GM12891 (cell line): ENCODE measurements at regions not wholly inside any gene's neighbourhood (a gene's known extent, or its start where the extent isn't known, plus 50 kb on each side); places are given as distances from the start of the nearest gene placed in this dataset.
A peak's percentile ranks its signal among the peaks of the same experiment; 100 is the strongest.

Experiments used
- DNase-seq: peaks from one replicate; pipeline ENCODE4 v3.0.0; 2011; ENCODE audit warnings: low spot score; ENCODE audit not compliant: insufficient read length
- FAIRE-seq: peaks from 2 replicates; lab custom pipeline; 2011; peaks lifted over from hg19 to GRCh38; lab: Jason Lieb, UNC
- PAX5 ChIP-seq: IDR thresholded peaks from 2 replicates; pipeline ENCODE4 v1.6.1; 2011; ENCODE audit warnings: low read length, moderate library complexity, mild to moderate bottlenecking; ENCODE audit not compliant: insufficient read depth, severe bottlenecking
- POLR2A ChIP-seq: IDR thresholded peaks from 2 replicates; pipeline ENCODE4 v1.6.1; 2011; ENCODE audit warnings: low read depth, low read length, control low read depth
- POLR2AphosphoS5 ChIP-seq: IDR thresholded peaks from 2 replicates; pipeline ENCODE4 v1.6.1; 2011; ENCODE audit warnings: low read depth, low read length, control low read depth
- POU2F2 ChIP-seq: IDR thresholded peaks from 2 replicates; pipeline ENCODE4 v1.6.1; 2011; ENCODE audit warnings: low read depth, mild to moderate bottlenecking, control low read depth, low read length, moderate library complexity
- SPI1 ChIP-seq: IDR thresholded peaks from 2 replicates; pipeline ENCODE4 v1.6.1; 2011; ENCODE audit warnings: low read depth, low read length, control low read depth
- TAF1 ChIP-seq: IDR thresholded peaks from 2 replicates; pipeline ENCODE4 v1.6.1; 2011; ENCODE audit warnings: low read depth, low read length, control low read depth

DNA sequence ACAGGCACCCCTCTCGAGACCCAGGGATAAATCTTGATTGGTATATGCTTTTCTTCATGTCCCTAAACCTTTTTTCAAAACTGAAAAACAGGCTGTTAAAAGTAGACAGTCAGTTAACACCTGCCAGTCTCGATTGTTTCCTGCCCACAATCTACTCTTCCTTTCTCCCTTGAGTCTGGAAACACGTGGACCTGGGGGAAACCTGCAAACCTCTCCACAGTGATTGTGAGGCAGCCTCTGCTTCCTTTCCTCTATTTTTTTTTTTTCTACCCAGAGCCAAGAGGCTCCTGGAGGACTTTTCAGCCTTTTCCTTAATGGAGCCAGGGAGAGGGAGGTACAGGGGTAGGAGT, 69.4 kb upstream of the CLMP start:
- no peak for DNase-seq
- TF ChIP-seq PAX5 (no peak), POU2F2 (no peak), SPI1 (no peak), POLR2AphosphoS5 (no peak), TAF1 (no peak), POLR2A (no peak)
- FAIRE-seq, result no peak

DNA sequence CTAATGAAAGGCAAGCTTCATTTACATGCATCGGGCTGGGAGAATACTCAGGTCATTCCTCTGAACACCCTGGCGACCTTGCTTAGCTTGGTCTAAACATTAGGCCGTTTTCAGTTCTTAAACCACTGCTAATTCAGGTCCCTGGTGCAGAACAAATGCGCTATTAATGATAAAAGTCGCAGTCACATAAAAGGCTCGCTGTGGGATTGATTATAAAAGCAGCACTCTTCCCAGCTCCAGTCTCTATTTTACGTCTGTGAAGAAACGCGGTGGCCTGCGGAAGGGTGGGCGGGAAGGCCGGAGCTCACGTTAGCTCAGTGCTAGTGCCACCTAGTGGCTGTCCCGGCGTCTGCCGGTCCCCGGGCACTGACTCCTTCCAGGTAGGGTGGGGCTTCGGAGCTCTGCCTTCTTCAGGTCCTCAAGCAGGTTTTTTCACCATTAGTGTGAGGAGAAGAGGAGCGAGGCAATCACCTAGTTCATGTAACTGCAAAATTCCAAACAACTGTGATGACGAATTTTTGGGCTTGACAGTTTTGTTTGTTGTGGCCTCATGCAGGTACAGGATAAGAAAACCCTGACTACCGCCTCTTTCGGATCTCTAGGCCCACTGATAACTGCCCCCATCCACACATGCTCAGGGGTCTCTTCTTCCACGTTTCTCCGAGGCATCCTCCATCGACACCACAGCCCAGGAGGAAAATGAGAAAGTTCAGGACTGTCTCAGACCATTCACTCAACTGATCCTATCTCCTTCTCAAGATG, 66.5 kb upstream of the CLMP start:
- peak; percentile 82 for FAIRE-seq

DNA sequence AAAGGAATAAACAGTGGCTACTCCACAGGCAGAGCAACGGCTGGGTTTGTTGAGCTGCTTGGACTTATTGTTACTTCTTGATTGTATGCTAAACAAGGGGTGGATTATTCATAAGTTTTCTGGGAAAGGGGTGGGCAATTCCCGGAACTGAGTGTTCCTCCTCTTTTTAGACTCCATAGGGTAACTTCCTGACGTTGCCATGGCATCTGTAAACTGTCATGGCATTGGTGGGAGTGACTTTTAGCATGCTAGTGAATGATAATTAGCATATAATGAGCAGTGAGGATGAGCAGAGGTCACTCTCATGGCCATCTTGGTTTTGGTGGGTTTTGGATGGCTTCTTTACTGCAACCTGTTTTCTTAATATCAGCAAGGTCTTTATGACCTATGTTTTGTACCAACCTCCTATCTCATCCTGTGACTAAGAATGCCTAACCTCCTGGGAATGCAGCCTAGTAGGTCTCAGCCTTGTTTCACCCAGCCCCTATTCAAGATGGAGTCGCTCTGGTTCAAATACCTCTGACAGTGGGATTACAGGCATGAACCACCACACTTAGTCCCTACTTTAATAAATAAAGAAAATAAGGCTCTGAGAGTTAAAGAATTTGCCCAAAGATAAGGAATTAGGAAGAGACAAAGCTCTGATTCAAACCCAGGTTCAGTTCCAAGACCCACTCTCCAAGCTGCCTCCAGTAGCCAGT, 65.6 kb upstream of the CLMP start:
- DNase-seq (no peak), FAIRE-seq (no peak)
- no peak for TF ChIP-seq POU2F2
- no peak for TF ChIP-seq TAF1

More for the DNA sequence above, 66.5 kb upstream of the CLMP start:
- peak; percentile 42 for DNase-seq
- TF ChIP-seq TAF1 (no peak), SPI1 (no peak), PAX5 (no peak), POLR2AphosphoS5 (no peak), POU2F2 (no peak), POLR2A (no peak)

DNA sequence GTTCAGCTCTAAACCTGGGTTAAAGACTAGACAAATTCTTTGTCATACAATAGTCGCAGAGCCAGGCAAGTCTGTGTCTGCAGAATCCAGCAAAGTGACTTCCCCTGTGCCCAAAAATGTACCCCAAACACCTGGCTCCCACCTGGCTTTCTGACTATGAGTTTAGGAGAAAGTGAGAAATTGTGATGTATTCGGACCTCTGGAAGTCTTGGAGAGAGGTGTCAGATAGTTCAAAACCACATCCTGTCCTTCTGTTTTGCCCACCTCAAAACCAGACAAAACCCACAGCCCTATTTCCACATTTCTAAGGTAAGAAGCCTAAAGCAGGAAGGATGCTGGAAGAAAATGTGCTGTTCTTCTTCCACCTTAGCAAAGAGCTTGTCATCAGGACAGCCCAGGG, 63.8 kb upstream of the CLMP start:
- DNase-seq (no peak), FAIRE-seq (no peak)
- TF ChIP-seq TAF1 (no peak), POLR2A (no peak), SPI1 (no peak), POLR2AphosphoS5 (no peak), PAX5 (no peak), POU2F2 (no peak)

DNA sequence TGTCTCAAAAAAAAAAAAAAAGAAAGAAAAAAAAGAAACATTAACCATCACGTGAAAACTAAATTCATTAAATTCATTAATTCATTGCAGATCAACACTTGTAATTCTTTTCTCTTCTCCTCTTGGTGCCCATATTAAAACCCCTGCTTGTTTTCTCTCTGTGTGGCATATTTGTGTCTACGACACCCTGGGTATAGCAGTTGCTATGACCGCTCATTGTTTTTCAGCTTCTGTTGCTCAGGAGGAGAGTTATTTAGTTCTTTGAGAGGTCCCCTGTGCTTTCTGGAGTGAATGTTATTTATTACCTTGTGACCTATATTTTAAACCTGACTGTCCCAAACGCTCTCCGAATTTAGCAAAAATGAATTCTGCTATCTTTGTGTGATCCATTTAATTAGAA, 62.3 kb upstream of the CLMP start:
- FAIRE-seq, result no peak
- DNase-seq, result no peak
- no peak for TF ChIP-seq SPI1

DNA sequence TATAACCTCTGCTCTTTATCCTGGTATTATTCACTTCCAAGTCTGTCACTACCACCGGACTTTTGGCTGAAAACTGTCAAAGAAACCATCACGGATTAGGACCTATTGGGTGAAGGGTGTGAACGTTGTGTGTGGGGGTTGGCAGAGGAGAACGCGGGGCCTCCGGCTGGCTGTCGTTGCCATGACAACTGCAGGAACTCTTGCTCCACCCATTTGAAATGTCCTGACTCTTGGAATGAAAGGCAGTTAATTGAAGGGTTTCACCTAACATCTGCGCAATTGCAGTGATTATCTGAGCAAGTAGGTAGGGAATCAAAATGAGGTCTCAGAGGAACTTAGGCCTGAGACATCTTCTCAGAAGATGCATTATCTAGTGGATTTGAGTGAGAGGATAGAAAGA, 60.9 kb upstream of the CLMP start:
- no peak for TF ChIP-seq POLR2A
- TF ChIP-seq PAX5, result no peak
- TF ChIP-seq POU2F2, result no peak
- TF ChIP-seq SPI1, result no peak
- TF ChIP-seq POLR2AphosphoS5, result no peak
- no peak for TF ChIP-seq TAF1
- FAIRE-seq (no peak), DNase-seq (no peak)

DNA sequence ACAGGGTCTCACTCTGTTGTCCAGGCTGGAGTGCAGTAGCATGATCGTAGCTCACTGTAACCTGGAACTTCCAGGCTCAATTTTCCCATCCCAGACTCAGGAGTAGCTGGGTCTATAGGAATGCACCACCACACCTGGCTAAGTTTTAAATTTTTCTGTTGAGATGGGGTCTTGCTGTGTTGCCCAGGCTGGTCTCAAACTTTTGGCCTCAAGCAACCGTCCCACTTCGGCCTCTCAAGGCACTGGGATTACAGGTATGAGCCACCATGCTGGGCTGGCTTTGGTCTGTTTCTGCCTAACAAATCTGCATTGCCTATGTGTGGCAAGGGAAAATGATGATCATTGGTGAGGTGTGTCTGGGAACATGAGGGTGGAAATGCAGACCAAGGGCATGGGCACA, 59.3 kb upstream of the CLMP start:
- TF ChIP-seq POU2F2, result no peak
- TF ChIP-seq SPI1, result no peak
- no peak for TF ChIP-seq POLR2A
- no peak for TF ChIP-seq POLR2AphosphoS5
- no peak for TF ChIP-seq PAX5
- TF ChIP-seq TAF1, result no peak
- FAIRE-seq (no peak), DNase-seq (no peak)

DNA sequence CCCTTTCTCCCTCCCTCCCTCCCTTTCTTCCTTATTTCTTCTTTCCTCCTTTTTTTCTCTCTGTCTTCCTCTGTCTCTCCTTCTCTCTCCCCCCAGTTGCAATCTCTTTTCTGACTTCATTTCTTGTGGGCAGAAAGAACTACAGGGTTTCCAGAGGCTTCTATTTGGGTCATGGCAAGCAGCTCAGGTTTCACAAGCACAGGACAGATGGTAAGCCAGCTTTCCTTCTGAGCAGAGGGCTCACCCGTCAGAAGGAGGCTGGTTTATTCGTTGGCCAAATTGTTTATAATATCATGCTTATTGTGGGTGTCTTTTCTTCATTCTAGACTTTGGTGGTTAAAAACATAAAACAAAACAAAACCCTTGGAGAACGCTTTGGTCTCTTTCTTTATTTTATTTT, 58.9 kb upstream of the CLMP start:
- FAIRE-seq (no peak), DNase-seq (no peak)
- TF ChIP-seq TAF1, result no peak
- TF ChIP-seq POU2F2, result no peak
- TF ChIP-seq SPI1, result no peak
- no peak for TF ChIP-seq PAX5
- TF ChIP-seq POLR2A, result no peak
- no peak for TF ChIP-seq POLR2AphosphoS5

DNA sequence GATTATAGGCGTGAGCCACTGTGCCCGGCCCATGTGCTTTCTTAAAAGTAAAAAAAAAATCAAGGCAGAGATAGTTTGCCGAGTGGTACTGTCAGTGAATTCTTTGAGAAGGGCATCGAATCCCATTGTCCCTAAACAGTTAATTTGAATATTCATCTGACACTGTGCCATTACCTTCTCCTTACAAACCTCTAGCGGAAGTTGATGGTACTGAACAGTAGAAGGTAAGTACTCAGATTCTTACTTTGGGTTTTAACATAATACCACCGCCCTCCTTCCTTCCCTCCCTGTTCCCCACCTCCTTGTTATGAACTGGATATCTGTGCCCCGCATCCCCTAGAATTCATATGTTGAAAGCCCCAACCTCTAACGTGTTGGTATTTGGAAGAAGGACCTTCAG, 58.2 kb upstream of the CLMP start:
- TF ChIP-seq POLR2AphosphoS5 (no peak), POU2F2 (no peak), POLR2A (no peak), PAX5 (no peak), TAF1 (no peak), SPI1 (no peak)
- no peak for DNase-seq
- FAIRE-seq, result no peak

DNA sequence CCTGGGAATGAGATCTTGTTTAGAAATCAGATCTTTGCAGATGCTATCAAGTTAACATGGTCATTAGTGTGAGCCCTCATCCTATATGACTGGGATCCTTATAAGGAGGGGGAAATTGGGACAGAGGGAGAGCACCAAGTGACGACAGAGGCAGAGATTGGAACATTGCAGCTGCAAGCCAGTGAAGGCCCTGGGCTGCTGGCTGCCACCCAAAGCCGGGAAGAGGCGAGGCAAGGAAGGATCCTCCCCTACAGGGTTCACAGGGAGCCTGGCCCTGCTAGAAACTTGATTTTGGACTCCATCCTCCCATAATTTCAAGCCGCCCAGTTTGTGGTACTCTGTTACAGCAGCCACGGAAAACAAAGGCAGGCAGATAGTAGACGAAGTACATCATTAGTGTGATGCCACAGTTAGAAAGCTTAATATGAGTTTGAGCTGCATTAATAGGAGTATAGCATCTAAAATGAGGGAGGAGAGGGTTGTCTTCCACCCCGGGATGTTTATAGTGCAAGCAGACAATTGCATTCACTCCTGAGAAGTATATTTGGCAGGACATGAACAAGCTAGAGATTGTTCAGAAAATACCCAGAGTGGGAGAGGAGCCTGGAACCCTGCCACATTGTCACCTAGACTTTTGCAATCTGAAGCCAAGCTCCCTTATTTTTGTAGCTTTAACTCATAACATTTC, 56.8 kb upstream of the CLMP start:
- no peak for FAIRE-seq
- TF ChIP-seq POU2F2 (no peak), SPI1 (no peak), TAF1 (no peak), POLR2A (no peak), PAX5 (no peak), POLR2AphosphoS5 (no peak)

More for the DNA sequence above, 56.8 kb upstream of the CLMP start:
- no peak for DNase-seq
